Neural progenitor cell (in vitro differentiated cells): ENCODE measurements at regions not wholly inside any gene's neighbourhood (a gene's known extent, or its start where the extent isn't known, plus 50 kb on each side); places are given as distances from the start of the nearest gene placed in this dataset.

Experiments used
- CTCF ChIP-seq: fragments of 200-600 bp; sonication (generic); IDR thresholded peaks from 2 replicates; pipeline ENCODE4 v1.5.1; 2017; ENCODE audit warnings: antibody characterized with exemption, mild to moderate bottlenecking
- EZH2 ChIP-seq: fragments of 200-600 bp; sonication (generic); IDR thresholded peaks from 2 replicates; pipeline ENCODE4 v1.6.1; 2017; ENCODE audit warnings: antibody characterized with exemption, mild to moderate bottlenecking, moderate library complexity

DNA sequence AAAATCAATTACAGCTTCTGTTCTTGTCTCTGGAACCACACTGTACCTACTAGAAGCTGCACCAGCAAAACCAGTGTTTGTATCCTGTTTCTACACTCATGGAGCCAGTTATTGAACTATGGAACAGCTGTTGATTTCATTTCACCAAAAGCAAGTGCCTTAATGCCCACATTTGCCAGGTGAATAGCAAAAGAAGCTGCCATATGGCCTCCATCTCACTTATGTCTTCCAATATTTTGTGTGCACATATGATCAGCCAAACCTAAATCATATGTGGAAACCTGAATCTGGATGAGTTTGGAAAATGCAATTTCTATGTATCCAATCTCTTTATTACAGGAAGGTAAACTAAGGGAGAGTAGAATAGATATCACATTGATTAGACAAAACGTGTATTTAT is 415.8 kb upstream of the GRID2 start:
- TF ChIP-seq CTCF = no peak
- TF ChIP-seq EZH2 = no peak
